ENCODE measurements at regions not wholly inside any gene's neighbourhood (a gene's known extent, or its start where the extent isn't known, plus 50 kb on each side); places are given as distances from the start of the nearest gene placed in this dataset.

DNA sequence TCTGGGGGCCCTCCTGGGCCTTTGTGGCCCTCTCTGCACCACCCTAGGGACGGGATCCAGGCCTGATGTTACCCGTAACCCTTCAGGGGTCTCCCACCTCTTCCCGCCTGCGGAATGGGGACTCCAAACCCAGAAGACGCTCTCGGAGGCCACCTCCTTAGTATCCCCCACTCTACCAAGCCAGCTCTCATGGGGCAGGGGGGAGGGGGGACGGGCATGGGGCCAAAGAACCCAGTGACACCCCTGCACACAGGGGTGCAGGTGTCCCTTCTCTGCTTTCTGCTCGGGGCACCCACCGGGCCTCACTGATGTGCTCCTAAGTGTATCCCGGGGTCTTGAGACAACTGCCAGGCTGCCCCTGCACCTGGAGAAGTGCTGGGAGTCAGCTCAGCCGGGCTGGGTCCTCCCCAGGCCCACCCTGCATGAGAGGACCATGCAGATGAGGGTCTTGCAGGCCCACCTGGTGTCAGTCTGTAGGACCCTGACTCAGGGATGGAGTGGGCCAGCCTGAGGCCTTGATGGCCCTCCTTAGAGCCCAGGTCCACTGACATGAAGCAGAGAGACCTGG lies 176.9 kb downstream of the IGLL1 start:
- H3K4me3 ChIP-seq (replicated peaks in 1 of 3; ENCODE audit: insufficient read depth in 1 of 3, low read depth in 2 of 3, low read length in 3 of 3) = peak overlapping the region in 2 of 3 experiments; percentile 47 to 58; a peak in 3 of 6 replicates
- intact Hi-C loops (cut with micrococcal nuclease; ENCODE audit: unreplicated experiment) = no loop called here

GRCh38 chr22:23402275-23403151 lies 177.6 kb downstream of the IGLL1 start:
- 39% methylated on average over 11 of the region's 82 CpGs for WGBS (ENCODE audit: low lambda C conversion rate)
- FAIRE-seq = peak; percentile 30
- Histone ChIP-seq H4K20me1 (ENCODE audit: insufficient read depth, low read length) (no peaks in the 10 kb centered on the region), H3K9me3 (ENCODE audit: low read length) (no peaks in the 10 kb centered on the region), H3K79me2 (ENCODE audit: insufficient read depth, low read length) (no peaks in the 10 kb centered on the region), H3K9ac (ENCODE audit: insufficient read depth, low read depth, low read length) (peak overlapping the region; percentile 52; the same call in 1 of the 2 replicates), H3K4me1 (ENCODE audit: insufficient read depth, low read length) (peaks cover 9% of the 10 kb centered on the region), H3K4me2 (ENCODE audit: low read depth, low read length) (peak overlapping the region; percentile 74), H3K4me3 (replicated peaks in 1 of 3; ENCODE audit: insufficient read depth in 1 of 3, low read depth in 2 of 3, low read length in 3 of 3) (peak overlapping the region in 2 of 3 experiments; percentile 47 to 58; a peak in 3 of 6 replicates), H3K27me3 (ENCODE audit: control insufficient read depth in 1 of 2, insufficient read depth in 2 of 2, low read length in 2 of 2) (peaks cover 4% of the 10 kb centered on the region in 2 experiments; a peak in 4 of 5 replicates), H3K27ac (ENCODE audit: extremely low read length, insufficient read depth, low read length) (no peak overlapping the region), H2AFZ (ENCODE audit: low read length) (no peak overlapping the region), H3K36me3 (replicated peaks in 1 of 2; ENCODE audit: control insufficient read depth in 1 of 2, insufficient read depth in 2 of 2, low read length in 2 of 2) (no peaks in the 10 kb centered on the region)
- no TSS peak for BruUV-seq (replicated peaks)
- intact Hi-C loops (cut with micrococcal nuclease; ENCODE audit: unreplicated experiment) (loop anchor here (1.0 kb wide), 2 partner anchors 16 to 137 kb away; no protein-coding TSS in a partner anchor), in situ Hi-C loops (cut with HindIII; ENCODE audit: extremely low pct_ligation_motif_present, low pct_unique_long_range_greater_than_20kb) (no loop called here)
- POLR2A ChIA-PET = interaction anchor here (0.5 kb wide), 1 partner anchor 455 kb away, joined by 3 read pairs; the partner anchor contains the start of gene SLC2A11
- ATAC-seq = peak; percentile 88
- CTCF ChIA-PET (ENCODE audit: low intra/inter-chr PET ratio, low total read pairs) = interaction anchor here (0.5 to 1.8 kb wide), 3 partner anchors 87 to 189 kb away, joined by 3 to 21 read pairs (median 6); no protein-coding TSS in a partner anchor
- DNase-seq (ENCODE audit: low spot score) = peak; percentile 67
- 0 out of 2 replicates have a peak, but pooled peaks have one; percentile 31 for TF ChIP-seq POGK (CRISPR knock-in tag; conservative IDR thresholded peaks at IDR 0.05)
- TF ChIP-seq, protein P1, sequence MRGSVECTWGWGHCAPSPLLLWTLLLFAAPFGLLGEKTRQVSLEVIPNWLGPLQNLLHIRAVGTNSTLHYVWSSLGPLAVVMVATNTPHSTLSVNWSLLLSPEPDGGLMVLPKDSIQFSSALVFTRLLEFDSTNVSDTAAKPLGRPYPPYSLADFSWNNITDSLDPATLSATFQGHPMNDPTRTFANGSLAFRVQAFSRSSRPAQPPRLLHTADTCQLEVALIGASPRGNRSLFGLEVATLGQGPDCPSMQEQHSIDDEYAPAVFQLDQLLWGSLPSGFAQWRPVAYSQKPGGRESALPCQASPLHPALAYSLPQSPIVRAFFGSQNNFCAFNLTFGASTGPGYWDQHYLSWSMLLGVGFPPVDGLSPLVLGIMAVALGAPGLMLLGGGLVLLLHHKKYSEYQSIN (CRISPR knock-in tag; IDR thresholded peaks at IDR 0.05; ENCODE audit: borderline replicate concordance) = no peak
- TF ChIP-seq ARNT2 (CRISPR knock-in tag; IDR thresholded peaks at IDR 0.05; ENCODE audit: low read depth) = 0 out of 2 replicates have a peak, but pooled peaks have one; percentile 52
- 0 out of 2 replicates have a peak, but pooled peaks have one; percentile 34 for TF ChIP-seq PHF21A (CRISPR knock-in tag; IDR thresholded peaks at IDR 0.05)
- TF ChIP-seq HCFC1 (IDR thresholded peaks at IDR 0.05; ENCODE audit: low read depth, low read length) = no peak
- peak; percentile 53; the same call in 1 of the 2 replicates for TF ChIP-seq ZNF121 (CRISPR knock-in tag; IDR thresholded peaks at IDR 0.05)
- TF ChIP-seq MIER2 (CRISPR knock-in tag; IDR thresholded peaks at IDR 0.05) = peak; percentile 87
- no peak for TF ChIP-seq RFX3 (CRISPR knock-in tag; IDR thresholded peaks at IDR 0.05)
- TF ChIP-seq LCORL (IDR thresholded peaks at IDR 0.05) = no peak
- TF ChIP-seq LCORL (CRISPR knock-in tag; IDR thresholded peaks at IDR 0.05) = 0 out of 2 replicates have a peak, but pooled peaks have one; percentile 21

More for the DNA sequence above, 176.9 kb downstream of the IGLL1 start:
- no peak overlapping the region for H2AFZ ChIP-seq (ENCODE audit: low read length)
- peak overlapping the region; percentile 74 for H3K4me2 ChIP-seq (ENCODE audit: low read depth, low read length)
- H3K79me2 ChIP-seq (ENCODE audit: insufficient read depth, low read length) = no peaks in the 10 kb centered on the region
- 69% methylated on average over 7 of the region's 11 CpGs for WGBS (ENCODE audit: low lambda C conversion rate)
- H3K9me3 ChIP-seq (ENCODE audit: low read length) = no peaks in the 10 kb centered on the region
- FAIRE-seq (no peak), DNase-seq (ENCODE audit: low spot score) (no peak), ATAC-seq (no peak)
- no peak overlapping the region for H3K27ac ChIP-seq (ENCODE audit: extremely low read length, insufficient read depth, low read length)
- BruUV-seq (replicated peaks) = no TSS peak
- H3K4me1 ChIP-seq (ENCODE audit: insufficient read depth, low read length) = peaks cover 9% of the 10 kb centered on the region
- CTCF ChIA-PET (ENCODE audit: low intra/inter-chr PET ratio, low total read pairs) = interaction anchor here (1.8 kb wide), 1 partner anchor 136 kb away, joined by 21 read pairs; no protein-coding TSS in a partner anchor
- POLR2A ChIA-PET = interaction anchor here (0.5 kb wide), 1 partner anchor 454 kb away, joined by 3 read pairs; the partner anchor contains the start of gene SLC2A11
- no peak for TF ChIP-seq POLR2AphosphoS5 (IDR thresholded peaks at IDR 0.05; ENCODE audit: low read depth, low read length)
- no peak for TF ChIP-seq SSRP1 (CRISPR knock-in tag; IDR thresholded peaks at IDR 0.05)
- H3K27me3 ChIP-seq (ENCODE audit: control insufficient read depth in 1 of 2, insufficient read depth in 2 of 2, low read length in 2 of 2) = peaks cover 1 to 4% of the 10 kb centered on the region in 2 experiments; a peak in 4 of 5 replicates
- H3K36me3 ChIP-seq (replicated peaks in 1 of 2; ENCODE audit: control insufficient read depth in 1 of 2, insufficient read depth in 2 of 2, low read length in 2 of 2) = no peaks in the 10 kb centered on the region
- in situ Hi-C loops (cut with HindIII; ENCODE audit: extremely low pct_ligation_motif_present, low pct_unique_long_range_greater_than_20kb) = no loop called here
- peak overlapping the region; percentile 52; the same call in 1 of the 2 replicates for H3K9ac ChIP-seq (ENCODE audit: insufficient read depth, low read depth, low read length)
- H4K20me1 ChIP-seq (ENCODE audit: insufficient read depth, low read length) = no peaks in the 10 kb centered on the region
